Left hindlimb (tissue), 1 donor: ENCODE measurements at regions not wholly inside any gene's neighbourhood (a gene's known extent, or its start where the extent isn't known, plus 50 kb on each side); places are given as distances from the start of the nearest gene placed in this dataset.

Source experiments
- DNase-seq: peaks from one replicate; pipeline ENCODE4 v3.0.0-alpha.2; 2018

DNA sequence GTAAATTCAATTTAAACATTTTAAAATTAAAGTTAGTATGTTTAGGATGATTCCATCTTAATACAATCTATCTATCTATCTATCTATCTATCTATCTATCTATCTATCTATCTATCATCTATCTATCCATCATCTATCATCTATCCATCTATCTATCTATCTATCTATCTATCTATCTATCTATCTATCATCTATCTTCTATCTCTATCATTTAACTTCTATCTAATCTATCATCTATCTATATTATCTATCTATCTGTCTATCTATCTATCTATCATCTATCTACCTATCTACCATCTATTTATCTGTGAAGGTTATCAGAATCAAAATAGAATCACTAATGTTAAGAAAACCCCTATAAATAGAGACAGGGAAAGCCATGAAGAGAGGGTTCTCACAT is 78.3 kb downstream of the RAMP3 start:
- DNase-seq: no peak

DNA sequence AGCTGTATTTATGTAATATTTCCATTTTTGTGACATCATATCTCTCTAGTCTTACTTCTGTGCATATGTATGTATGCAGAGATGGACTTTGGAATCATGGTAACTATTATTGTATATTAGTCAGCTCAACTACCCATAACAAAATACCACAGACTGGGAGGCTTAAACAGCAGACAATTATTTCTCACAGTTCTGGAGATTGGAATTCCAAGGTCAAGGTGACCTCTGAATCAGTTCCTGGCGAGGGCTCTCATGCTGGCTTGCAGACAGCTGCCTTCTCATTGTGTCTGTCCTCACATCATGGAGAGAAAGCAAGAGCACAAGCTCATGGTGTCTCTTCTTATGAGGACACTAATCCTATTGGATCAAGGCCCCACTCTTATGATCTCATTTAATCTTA is 79.1 kb downstream of the RAMP3 start:
- DNase-seq: no peak

GRCh38 chr7:45237788-45238461 is 80.3 kb downstream of the RAMP3 start:
- DNase-seq: no peak

- no peak for DNase-seq
Measured at GRCh38 chr7:45238806-45239205, 81.2 kb downstream of the RAMP3 start.

GRCh38 chr7:45239486-45239885 is 81.9 kb downstream of the RAMP3 start:
- DNase-seq: no peak

- DNase-seq: no peak
Measured at GRCh38 chr7:45240273-45240771, 82.7 kb downstream of the RAMP3 start.

DNA sequence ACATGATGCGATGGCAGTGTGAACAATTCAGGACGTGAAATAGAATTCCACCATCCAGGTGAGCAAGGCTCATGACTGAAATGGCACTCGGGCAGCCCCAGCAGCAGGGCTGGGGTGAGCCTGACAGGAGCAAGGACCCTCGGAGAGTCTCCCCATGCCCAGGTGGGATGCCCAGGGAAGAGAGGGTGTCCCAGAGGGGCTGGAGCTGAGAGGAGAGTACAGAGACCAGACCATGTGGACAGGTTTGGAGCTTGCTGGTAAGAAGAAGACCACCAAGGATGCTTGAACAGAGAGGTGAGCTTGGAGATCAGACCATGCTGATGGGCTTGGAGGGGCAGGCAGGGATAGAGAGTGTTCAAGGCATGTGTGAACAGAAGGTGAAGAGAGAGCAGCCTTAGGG is 83.3 kb downstream of the RAMP3 start:
- no peak for DNase-seq

GRCh38 chr7:45241339-45242109 is 83.9 kb downstream of the RAMP3 start:
- DNase-seq: no peak

DNA sequence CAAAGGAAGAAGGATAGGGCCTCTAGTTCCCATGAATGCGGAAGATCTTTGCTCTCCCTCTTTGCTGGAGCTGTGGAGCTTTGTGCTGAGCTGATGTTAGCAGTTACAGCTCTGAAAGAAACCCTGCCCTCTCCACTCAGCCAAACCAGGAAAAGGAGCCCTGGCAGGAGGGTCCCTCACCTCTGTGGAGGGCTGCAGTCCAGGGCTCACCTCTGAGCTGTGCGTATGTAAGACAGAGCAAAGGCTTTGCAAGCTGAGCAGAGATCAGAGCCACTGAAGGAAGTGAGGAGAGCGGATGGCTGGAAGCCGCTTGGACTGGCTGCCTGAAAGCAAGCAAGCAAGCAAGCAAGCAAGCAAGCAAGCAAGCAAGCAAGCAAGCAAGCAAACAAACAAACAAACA is 84.7 kb downstream of the RAMP3 start:
- no peak for DNase-seq

DNA sequence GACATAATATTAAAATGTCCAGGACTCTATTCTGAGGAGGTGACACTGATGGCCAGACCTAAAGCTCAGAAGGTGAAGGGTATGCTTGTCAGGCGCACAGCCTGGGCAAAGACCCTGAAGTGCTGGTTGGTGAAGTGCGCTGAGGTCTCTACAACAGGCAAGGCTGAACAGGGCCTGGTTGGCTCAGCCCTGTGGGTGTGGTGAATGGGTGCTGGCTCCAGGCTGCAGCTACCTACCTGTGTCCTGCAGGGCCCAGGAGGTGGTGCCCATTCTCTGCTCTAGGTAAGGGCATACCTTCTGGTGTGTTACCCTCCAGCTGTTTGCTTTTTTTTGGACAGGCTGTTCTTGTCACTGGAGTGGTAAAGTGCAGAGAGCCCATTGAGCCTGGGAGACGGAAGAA is 85.1 kb downstream of the RAMP3 start:
- no peak for DNase-seq

GRCh38 chr7:45244981-45245380 is 87.4 kb downstream of the RAMP3 start:
- no peak for DNase-seq

GRCh38 chr7:45246339-45246738 is 88.7 kb downstream of the RAMP3 start:
- DNase-seq: no peak

- no peak for DNase-seq
Measured at GRCh38 chr7:45252248-45252647, 94.7 kb downstream of the RAMP3 start.

DNA sequence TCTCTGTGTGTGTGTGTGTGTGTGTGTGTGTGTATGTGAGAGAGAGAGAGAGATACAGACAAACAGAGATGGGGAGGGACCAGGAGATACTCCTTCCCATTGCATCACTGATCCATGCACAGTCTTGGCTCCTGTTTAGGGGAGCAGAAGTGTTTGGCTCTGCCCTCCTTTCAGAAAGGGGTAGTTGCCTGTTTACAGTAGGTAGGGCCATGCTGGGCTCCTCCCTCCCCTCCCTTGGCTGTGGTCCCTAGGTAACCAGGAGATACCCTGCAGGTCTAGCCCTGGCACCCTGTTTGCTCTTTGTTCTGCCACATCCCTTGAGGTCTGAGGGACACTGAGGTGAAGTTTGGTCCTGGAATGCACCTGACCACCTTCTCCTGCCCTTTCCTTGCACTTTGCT is 95.3 kb downstream of the RAMP3 start:
- no peak for DNase-seq

DNA sequence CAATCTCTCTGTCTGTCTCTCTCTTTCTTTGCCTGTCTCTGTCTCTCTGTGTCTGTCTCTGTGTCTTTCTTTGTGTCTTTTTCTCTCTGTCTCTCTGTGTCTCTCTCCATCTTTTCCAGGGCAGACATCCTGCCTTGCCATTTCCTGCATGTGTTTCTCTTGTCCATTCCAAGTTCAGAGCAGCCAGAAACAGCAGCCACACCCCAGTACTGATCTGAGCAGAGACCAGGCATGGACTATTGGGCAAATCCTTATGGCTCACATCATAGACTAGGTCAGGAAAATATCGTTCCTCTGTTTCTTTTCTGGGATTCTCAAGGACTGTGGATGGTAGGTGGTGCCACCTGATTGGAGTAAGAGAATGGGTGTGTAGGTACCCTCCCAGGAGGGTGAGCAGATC is 95.8 kb downstream of the RAMP3 start:
- DNase-seq: no peak

GRCh38 chr7:45255187-45255586 is 97.6 kb downstream of the RAMP3 start:
- DNase-seq: no peak

DNA sequence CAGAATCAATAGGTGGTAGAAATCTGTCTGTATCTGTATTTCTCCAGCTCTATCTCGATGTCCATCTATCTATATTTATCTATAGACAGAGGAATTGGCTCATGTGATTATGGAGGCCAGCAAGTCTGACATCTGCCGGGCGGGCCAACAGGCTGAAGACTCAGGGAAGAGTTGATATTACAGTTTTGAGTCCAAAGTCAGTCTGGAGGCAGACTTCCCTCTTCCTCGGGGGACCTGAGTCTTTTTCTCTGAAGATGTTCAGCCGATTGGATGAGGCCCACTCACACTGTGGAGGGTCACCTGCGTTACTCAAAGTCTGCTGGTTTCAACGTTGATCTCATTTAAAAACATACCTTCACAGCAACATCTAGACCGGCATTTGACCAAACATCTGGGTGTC is 98.7 kb downstream of the RAMP3 start:
- DNase-seq: no peak

GRCh38 chr7:45256775-45257174 is 99.2 kb downstream of the RAMP3 start:
- DNase-seq: no peak

DNA sequence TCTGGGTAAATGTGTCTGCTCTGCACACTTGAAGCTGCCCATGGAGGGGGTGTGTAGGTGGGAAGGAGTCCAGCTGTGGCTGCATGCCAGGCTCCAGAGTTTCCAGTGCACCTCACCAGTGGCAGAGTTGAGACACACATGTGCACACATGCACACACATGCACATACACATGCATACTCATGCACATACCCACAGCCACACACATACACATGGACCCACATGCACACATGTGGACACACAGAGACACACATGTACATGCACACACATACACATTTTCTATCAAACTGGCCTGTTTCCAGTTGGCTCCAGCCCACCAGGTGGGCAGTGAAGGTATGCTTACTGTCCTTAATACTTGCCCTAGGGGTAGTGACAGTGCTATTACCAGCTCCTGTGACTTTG is 99.7 kb downstream of the RAMP3 start:
- no peak for DNase-seq

DNA sequence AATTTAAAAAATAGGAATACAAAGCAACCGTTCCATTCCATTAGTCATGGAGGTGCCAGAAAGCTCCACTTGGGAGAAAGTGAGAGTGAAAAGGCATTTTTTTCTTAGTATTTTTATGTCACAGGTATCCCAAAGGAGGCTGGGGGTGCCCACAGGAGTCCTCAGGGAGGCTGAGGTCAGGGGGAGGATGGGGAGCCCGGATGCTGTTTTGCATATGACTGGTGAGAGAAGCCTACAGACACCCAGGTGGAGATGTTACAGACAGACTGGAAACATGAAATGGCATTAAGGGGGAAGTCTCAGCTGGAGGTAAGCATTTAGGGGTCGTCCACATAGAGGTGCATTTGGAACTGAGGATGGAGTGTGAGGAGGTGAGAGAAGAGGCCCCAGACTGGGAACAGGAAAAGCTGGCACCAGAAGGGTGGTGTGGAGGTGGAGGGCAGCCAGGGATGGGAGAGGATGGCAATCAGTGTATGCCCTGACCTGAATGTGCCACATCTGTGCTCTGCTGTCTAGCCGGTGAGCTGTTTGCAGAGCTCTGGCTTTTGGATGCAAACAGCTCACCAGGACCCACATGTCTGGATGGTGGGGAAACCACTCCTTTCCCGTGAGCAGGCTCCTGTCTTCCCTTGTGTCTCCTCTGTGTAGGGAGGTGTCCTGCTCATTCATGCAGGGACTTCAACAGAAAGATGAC is 101.1 kb downstream of the RAMP3 start:
- DNase-seq: no peak

DNA sequence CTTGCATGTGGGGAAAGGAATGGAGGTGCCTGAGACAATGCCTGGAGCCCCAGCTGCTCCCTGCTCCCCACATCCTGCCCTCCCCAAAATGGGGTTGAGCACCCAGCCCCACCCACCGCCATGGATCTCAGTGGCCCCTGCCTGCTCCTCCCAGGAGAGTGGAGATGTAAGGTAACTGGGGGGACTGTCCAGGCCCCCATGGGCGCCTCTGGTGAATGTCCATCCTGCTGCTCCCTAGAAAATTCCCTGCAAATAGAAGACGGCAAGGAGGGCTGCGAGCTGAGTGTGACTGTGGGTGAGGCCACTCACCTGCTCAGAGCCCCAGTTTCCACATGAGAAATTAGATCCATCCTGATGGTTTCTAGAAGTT is 101.6 kb downstream of the RAMP3 start:
- DNase-seq: no peak

GRCh38 chr7:45259966-45260646 is 102.5 kb downstream of the RAMP3 start:
- DNase-seq: peak; percentile 56

DNA sequence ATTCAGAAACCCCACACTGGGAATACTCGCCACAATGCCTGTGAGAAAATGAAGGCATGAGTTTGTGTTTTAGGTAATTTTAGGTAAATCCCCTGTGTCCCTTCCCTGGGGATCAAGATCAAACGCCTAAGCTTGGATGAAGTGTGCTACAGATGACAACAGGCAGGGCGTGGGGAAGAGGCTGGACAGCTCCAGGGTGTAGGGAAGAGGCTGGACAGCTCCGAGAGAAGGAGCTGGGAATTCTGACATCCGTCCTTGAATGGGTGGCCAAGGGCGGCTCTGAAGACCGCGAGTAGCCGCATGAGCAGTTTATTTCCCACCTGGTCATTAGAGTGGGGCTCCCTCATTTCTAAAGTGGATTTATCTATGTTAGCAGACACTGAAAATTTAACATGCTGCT is 109.7 kb downstream of the RAMP3 start:
- DNase-seq: no peak
